GM21825 (cell line): ENCODE measurements at regions not wholly inside any gene's neighbourhood (a gene's known extent, or its start where the extent isn't known, plus 50 kb on each side); places are given as distances from the start of the nearest gene placed in this dataset.
"Not testable (repeated sequence)": the region's sequence is repeated elsewhere in the genome, so short reads cannot be mapped to it uniquely, and the experiment has no call there.

Experiments used
- ATAC-seq: cut with Tn5 transposase; IDR thresholded peaks from one replicate; pipeline ENCODE4 v1.9.1; 2021; ENCODE audit warnings: mild to moderate bottlenecking, moderate library complexity; ENCODE audit not compliant: unreplicated experiment

DNA sequence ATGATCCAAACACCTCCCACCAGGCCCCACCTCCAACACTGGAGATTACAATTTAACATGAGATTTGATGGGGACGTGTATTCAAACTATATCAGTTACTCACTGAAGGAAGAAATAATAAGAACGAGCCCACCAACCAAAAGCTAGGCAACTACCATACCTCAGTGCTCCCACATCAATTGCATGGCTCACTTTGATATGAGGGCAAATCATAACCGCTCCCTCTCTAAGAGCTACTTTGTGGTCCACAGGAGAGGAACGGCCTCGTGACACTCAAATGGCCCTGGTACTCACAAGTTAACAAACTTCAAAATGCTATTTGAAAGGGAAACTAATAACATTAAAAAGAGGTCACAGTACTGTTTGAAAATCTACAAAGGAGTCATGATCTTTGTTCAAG lies 170.7 kb upstream of the SLC7A11 start:
- no peak for ATAC-seq

DNA sequence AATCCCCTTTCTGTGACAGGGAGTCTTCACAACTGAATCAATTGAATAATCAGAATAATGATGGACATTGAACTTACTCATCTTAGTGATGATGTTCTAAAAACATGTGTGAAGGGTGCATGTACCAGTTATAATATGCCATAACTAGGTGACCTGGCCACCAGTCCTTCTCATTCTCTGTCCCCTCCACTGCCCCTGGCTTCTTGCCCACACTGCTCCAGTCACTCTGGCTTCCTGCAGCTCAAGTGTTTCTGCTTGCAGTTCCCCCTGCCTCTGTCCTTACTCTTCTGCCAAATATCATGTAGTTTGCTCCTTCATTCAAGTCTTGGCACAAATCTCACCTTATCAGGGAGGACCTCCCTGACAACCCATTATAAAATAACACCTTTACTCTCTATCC lies 168.1 kb upstream of the SLC7A11 start:
- no peak for ATAC-seq

DNA sequence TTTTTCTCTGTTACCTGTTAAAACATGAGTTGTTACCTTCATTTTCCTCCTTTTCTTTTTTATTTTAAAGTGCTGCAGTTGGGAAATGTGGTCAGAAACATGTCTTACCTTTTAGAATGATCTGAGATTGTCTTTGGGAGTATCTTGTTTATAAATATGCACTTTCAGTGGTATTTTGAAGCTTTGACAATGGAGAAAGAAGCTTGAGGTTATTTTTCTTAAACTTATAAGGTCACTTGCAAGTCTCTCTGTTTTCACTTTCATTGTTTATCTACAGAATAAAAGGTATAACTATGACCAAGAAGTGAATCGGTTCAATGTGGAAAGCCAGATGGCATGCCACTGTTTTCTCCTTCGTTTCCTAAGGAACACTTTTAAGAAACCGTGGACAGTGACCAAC lies 167.5 kb upstream of the SLC7A11 start:
- ATAC-seq: no peak

DNA sequence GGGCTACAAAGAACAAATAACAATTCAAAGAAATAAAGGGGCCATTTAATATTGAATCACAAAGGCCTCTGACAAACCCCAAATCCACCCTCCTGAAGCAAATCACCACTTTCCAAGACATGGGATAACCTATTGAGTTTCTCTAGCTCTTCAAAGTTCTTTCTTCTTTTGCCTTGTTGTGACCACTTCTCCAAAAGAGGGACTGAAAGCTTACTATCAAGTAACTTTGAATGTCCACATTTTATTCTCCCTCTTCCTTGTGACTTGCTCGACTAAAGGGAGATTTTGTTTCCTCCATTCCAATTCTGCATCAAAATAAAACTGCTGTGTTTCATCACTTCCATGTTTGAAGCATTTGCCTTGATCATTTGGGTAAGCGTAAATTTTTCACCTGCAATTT lies 166.6 kb upstream of the SLC7A11 start:
- no peak for ATAC-seq

DNA sequence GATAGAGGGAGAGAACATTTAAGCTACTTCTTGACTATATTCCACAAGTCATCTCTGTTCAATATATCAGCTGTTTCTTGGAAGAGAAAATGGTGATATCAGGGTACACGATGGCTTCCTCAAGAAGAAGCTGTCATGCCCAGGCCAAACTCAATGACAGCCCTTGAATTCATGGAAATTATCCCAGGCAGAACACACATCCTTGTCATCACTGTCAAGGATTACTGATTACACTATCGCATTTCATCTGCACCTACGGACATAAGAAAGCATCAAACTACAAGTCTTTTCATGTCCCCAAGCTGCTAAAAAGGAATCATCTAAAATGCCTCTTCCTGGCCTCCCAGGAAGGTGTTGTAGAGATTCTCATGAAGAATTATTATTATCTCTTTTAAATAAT lies 165.2 kb upstream of the SLC7A11 start:
- ATAC-seq: no peak

DNA sequence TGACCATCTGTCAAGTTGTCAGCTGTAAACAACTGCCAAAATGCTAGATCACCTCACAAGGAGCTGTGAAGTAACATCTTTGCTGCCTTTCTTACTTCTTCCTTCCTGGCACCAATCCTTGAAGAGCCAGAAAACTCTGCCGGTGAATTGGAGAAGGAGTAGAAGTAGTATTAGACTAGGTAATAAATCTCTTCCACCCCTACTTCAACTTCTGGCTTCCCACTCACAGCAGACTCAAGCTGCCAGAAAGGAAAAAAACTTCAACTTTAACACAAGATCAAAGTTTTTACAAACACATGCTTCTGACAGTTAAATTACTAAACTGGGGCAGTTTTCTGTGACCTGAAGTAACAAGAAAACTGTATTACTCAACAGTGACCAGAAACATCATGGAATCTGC lies 164.7 kb upstream of the SLC7A11 start:
- no peak for ATAC-seq

DNA sequence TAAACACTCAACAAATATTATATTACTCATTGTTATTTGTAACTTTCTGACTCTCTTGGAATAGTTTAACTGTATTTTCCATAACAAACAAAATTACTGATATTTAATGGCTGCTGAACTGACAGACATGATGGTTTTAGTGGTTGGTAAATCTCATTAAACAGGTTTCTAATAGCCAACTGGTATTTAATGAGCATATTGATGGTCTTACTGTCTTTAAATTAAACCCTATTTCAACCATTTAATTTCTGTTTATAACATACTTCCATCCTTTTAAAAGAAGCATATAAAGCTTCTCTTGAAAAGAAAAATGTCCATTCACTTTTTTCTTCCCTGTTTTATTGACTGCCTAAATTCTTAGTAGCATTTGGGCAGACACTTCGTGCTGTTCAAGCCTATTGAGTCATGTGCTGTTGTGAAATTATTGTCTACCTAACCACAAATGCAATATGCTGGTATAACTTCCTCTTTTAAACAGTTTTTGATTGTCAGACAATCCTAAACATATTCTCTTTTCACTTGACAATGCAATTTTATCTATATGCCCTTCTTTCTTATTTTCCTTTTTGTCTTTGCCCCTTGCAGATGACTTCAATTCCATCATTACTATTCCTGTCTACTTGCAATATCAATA lies 163.9 kb upstream of the SLC7A11 start:
- peak; percentile 72 for ATAC-seq

DNA sequence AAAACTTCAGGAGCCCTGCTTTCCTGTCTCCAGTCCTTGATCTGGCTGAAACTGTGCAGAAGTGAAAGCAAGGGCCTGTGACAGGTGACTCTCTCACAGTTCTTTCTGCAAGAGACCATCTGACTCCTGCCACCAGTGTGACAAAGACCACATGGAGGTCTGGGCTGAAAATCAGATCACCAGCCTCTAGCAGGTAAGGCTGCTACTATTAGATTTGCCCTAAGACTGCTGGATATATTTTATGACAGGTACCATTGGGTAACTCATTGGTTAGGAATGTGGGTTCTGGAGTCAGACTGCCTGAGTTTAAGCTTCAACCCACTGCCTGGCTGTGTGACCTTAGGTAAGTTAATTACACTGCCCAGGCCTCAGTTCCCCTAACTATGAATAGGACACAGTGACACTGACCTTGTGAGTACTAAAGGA lies 163.3 kb upstream of the SLC7A11 start:
- peak; percentile 81 for ATAC-seq

DNA sequence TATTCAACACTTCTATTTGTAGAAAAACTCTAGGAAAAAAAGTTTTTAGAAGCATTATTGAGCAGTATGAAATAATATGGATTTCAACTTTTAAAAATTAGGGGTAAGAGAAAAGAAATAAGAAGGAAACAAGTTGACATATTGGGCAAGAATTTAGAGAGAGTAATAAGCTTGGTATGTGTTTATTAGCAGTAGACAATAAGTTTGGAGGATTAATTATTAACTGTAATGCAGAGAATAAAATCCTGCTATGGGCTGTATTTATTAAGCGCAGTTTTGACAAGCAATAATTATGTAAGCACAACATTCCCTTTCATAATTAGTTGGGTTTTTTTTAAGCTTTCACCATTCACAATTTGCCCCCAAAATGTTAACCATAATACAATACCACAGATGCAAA lies 162.7 kb upstream of the SLC7A11 start:
- no peak for ATAC-seq

DNA sequence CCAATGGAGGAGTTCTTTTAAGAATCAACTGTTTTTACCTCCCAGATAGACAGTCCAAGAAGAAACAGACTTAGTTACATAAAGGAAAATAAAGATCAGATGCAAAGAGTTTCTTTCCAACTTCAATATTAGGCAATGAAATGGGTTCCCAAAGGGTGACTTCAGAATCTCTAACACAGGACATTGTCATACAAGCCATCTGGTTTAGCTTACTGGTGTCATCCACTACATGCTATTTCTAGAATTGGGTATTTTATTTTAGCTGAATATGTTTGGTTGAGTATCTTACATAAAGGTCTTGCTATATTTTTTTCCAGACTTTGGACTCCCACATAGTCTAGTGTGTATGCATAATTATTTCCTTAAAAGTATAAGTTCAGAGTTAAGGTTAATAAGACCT lies 162.1 kb upstream of the SLC7A11 start:
- no peak for ATAC-seq

DNA sequence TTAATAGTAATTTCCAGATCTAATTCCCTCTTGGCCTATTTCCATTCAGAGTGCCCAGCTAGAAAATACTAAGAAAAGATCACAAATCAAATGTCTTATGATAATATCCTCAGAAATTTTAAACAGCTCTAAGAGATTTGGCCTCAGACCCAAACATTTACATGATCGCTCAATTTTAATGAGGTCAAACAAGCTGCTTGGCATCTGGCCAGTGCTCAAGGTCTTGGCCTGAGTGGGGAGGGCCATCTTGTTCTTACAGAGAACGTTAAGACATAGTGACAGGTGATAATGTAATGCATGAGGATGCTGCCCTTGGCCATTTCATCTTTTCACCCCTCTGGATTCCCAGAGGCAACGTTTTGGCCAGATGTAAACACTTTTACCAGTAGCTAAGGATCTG lies 159.2 kb upstream of the SLC7A11 start:
- ATAC-seq: no peak

DNA sequence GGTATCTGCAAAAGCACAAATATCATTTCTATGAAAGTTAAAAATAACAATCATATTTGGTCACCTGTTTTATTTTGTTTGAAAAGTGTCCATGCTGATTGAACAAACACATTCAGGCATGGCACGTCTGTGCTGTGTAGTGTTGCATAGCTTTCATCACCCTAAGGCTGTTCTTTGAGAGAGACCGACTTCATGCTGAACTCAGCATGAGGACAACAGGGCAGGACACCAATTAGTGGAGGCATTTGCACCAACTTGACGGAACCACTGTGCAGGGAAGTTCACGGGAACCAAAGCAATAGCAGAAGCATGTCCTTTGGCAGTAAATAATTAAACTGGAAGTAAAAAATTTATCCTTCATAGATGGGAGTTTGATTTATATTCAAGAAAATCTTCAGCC lies 158.4 kb upstream of the SLC7A11 start:
- no peak for ATAC-seq

DNA sequence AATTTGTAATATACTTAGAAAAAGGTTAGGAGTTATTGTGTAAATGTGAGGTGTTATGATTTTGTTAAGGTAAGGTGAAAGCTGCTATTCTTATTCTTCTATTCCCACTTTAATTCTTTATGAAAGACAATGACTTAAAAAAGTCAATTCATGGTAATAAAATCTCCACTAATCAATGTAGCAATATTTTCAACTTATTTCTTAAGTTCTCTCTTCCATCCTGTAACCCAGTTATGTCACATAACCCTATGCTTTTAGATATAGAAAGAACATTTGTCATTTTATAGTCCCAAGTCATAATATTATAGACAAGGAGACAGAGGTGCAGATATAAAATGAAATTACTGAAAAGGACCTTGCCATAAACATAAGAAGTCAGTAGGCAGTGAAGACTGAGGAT lies 157.9 kb upstream of the SLC7A11 start:
- no peak for ATAC-seq

DNA sequence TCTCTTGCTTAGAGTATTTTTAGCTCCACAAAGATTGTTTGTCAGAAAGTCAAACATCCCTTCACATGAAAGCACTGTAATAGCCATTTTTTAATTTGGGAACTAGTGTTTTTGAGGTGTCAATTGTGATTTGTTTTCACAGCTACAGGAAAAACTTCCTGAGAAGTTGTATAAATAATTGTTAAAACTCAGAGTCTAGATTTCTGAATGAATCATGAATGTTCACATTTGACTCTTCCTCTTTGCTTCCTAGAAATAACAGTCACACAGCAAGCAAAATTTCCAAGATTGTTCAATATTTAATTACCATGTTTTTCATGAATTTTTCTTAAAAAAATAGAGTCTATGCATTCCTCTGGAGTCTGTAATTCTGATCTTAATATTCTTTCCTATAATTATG lies 156.9 kb upstream of the SLC7A11 start:
- no peak for ATAC-seq

DNA sequence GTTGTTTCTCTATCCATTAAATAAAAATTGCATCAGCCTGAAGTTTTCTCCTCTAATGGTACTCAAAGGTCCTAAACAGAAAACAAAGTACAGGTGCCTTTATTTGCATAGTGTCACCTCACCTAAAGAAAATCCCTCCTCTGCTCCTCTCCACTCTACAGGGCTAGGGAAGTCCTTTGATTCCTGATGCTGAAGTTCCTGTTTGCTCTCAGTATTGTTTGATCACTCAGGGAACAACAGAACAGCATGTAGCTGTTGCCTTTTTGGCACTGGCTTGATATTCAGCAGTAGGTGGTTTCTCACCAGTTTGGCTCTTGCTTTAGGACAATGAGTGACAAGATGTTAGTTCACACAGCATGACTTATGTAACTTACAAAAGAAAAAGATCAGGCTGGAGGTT lies 156.2 kb upstream of the SLC7A11 start:
- ATAC-seq: no peak

DNA sequence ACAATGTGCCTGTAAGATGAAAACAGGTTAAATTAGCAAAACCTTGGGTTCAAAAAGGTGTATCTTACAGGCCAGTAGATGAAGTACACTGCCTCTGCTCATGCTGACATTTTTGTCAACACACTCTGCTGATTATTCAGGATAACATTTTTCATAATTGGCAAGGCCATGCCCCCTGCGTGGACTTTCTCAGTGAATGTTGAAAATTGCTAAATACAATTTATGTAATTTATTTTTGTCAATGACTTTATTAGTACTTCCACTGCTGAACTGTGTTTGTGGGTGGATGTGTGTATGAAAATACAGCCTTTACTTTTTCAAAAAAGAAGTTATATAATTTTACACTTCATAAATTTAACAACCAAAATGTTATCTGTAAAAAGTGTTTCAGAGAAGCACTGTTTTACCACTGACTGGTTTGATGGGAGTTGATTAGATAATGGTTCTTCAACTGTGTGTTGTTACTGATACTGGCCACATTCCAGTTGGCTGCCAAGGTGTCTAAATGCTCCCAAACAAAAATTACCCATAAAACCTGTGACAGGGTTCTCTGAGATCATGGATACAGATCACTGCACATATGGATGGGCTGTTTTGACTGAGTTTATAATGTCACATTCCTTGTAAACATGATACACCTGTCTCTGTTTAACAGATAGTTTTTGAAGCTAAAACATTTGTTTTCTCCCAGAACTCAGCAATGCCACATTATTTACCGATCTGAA lies 151.9 kb upstream of the SLC7A11 start:
- ATAC-seq: no peak

DNA sequence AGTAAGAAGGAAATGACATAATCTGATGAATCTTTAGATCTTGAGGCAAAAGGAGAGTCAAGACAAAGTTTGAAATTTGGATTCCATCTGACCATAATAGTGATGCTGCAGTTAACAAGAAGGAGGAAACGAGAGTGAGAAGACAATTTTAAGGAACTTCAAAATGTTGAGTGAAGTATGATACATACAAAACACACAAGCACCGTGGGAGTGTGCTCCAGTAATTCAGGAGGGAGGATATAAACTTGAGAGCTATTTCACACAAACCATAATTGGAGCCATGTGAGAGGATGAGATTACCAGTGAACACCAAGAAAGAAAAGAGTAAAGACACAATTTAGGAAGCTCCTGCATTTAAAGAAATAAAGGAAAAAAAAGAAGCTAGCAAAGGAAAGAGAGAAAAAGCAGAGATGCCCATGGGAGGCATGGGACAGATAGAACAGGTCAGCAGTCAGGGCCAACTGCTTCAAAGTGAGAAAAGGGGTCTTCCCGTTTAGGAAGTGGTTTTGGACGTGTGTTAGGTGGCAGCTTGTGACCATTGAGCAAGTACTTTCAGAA lies 150.7 kb upstream of the SLC7A11 start:
- peak; percentile 61 for ATAC-seq

DNA sequence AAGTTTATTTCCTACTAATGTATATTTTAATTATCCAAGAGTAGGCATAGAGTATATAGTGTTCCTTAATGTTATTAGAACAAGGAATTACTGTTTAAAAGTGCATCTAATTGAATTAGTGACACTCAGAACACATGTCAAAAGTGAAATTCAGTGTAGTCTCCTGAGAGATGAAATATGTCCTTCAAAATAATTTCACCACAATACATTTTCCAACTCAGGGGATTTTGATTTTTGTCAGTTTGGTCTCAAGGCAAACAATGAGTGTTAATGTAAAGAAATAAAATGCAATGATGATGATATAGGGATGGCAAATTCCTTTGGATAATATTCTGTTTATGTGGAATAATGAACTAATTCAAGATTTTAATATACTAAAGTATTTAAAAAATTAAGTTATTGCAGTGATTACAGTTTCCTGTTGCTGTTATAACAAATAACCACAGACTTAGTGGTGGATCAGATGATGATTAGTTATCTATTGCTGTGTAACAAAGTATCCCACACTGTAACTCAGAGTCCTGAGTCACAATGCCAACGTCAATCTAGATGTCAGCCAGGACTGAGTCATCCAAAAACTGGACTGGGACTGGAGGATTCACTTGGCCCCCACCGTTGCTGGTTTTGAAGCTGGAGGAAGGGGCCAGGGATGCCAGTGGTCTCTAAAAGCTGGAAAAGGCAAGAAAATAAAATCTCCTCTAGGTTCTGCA lies 148.0 kb upstream of the SLC7A11 start:
- ATAC-seq: no peak

DNA sequence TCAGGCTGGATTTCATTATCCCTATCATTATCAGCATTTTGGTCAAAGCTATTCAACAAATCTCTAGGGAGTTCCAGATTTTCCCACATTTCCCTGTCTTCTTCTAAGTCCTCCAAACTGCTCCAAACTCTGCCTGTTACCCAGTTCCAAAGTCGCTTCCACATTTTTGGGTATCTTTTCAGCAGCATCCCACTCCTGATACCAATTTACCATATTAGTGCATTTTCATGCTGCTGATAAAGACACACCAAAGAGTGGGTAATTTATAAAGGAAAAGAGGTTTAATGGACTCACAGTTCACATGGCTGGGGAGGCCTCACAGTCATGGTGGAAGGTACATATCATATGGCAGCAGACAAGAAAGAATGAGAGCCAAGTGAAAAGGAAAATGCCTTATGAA lies 132.8 kb upstream of the SLC7A11 start:
- no peak for ATAC-seq

DNA sequence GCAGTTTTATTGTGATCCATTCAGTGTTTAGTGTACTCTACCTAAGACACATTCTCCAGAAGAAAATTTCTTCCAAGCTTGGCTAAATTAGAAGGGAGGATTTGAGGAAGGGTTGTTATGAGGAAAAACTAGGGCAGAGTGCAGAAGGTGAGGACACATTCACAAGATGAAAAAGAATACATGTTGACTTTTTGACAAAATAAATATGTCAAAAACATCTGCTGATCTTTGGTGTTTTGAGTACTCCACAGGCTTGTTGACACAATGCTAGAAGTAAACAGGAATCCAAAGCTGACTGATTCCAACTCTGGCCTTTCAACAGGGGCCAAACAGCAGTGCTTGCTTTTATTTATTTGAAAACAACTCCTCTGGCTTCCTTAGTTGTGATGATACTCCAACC lies 125.8 kb upstream of the SLC7A11 start:
- ATAC-seq: no peak

DNA sequence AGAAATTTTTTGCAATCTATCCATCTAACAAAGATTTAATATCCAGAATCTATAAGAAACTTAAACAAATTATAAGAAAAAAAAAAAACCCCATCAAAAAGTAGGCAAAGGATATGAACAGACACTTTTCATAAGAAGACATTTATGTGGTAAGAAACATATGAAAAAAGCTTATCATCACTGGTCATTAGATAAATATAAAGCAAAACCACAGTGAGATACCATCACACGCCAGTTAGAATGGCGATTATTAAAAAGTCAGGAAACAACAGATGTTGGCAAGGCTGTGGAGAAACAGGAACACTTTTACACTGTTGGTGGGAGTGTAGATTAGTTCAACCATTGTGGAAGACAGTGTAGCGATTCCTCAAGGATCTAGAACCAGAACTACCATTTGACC lies 110.3 kb upstream of the SLC7A11 start:
- ATAC-seq: not testable (repeated sequence)

DNA sequence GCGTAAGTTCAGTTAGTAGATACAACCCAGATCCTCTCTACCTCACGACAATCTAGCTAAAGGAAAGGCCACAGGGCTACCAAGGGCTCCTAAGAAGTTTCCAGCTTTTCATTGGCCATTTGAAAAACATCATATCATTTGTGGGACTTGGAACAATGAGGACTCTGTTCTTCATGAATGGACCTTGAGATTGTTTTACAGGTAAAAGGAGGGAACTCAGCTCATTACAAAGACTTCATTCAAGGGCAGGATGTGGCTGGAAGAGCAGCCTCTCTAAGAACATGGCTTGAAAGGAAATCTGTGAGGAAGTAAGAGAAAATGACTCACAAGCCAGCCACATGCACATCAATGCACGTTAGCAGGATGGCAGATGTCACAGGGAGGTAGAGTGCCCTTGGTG lies 105.9 kb upstream of the SLC7A11 start:
- peak; percentile 71 for ATAC-seq
